ENCODE measurements at regions not wholly inside any gene's neighbourhood (a gene's known extent, or its start where the extent isn't known, plus 50 kb on each side); places are given as distances from the start of the nearest gene placed in this dataset.

DNA sequence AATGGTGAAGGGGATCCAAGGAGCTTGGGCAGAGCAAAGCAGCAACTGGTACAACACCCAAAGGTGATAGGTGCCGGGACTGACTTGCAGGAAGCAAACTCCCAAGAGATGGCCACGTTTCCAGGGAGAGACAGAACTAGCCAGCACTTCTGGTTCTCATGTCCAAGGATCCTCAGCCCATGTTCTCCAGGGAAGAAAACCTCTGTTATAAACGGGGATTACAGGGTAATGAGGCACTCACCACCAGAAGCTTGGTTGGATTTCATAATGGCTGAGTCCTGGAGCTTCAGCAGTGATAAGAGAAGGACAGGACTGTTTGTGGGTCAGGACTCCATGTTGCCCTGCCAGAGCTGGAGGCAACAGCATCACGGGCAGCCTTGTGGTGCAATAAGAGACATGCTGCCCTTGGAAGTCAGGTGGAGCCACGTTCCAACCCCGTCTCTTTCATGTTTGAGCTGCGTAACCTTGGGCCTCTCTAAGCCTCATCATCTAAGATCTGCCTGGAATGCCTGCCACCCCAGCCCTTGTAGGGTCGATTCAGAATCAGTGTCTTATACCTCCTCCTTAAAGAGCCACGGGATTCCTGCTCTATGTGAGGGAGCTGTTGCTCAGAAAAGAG is 181.0 kb downstream of the ABHD5 start:
- no peak for TF ChIP-seq CTCF (IDR thresholded peaks at IDR 0.05)
- no peak for TF ChIP-seq SIN3A (IDR thresholded peaks at IDR 0.05; ENCODE audit: borderline replicate concordance, insufficient read depth, low read depth, low read length)

Measured in Panc1 (cell line).